IMR-90 (cell line): ENCODE measurements at regions not wholly inside any gene's neighbourhood (a gene's known extent, or its start where the extent isn't known, plus 50 kb on each side); places are given as distances from the start of the nearest gene placed in this dataset.

Experiments
- ATAC-seq: fragments of 200-7000 bp; cut with Tn5 transposase; 2 replicates; pipeline ENCODE4 v1.9.1; 2020; ENCODE audit warnings: low read depth, mild to moderate bottlenecking, moderate library complexity
- BruUV-seq: library from RNA; stranded (reverse); fragments of 400-500 nt; replicated peaks from 2 replicates; lab custom pipeline; 2021; lab: Mats Ljungman, UMichigan
- CTCF ChIA-PET: fragments of 300-600 bp; formaldehyde crosslinking; extraction: SDS; loops from one replicate; lab custom pipeline; 2021; ENCODE audit warnings: antibody characterized with exemption; lab: Yijun Ruan, JAX
- POLR2A ChIA-PET: fragments of 300-600 bp; sonication (Branson Sonifier 250); formaldehyde crosslinking; loops from one replicate; lab custom pipeline; 2022; ENCODE audit warnings: antibody characterized with exemption; ENCODE audit not compliant: unreplicated experiment; lab: Charles Lee
- DNase-seq: peaks from one replicate; pipeline ENCODE4 v3.0.0; 2013
- H2AFZ ChIP-seq: replicated peaks from 2 replicates; pipeline ENCODE3; 2013; ENCODE audit warnings: low read length, mild to moderate bottlenecking; ENCODE audit not compliant: poor library complexity
- H2AK5ac ChIP-seq: 2 replicates; pipeline ENCODE4 v1.6.1; 2013; ENCODE audit warnings: low read depth, low read length, inconsistent platforms
- H2AK9ac ChIP-seq: replicated peaks from 2 replicates; pipeline ENCODE3; 2013; ENCODE audit warnings: mild to moderate bottlenecking, low read depth, low read length, moderate library complexity; ENCODE audit not compliant: poor library complexity
- H2BK120ac ChIP-seq: 2 replicates; pipeline ENCODE4 v1.6.1; 2013; ENCODE audit warnings: low read depth, low read length, inconsistent platforms
- H2BK15ac ChIP-seq: 3 replicates; pipeline ENCODE4 v1.6.1; 2013; ENCODE audit warnings: low read depth, low read length, inconsistent platforms
- H2BK20ac ChIP-seq: 2 replicates; pipeline ENCODE4 v1.6.1; 2013; ENCODE audit warnings: low read depth, mild to moderate bottlenecking, inconsistent platforms, low read length, moderate library complexity
- H2BK5ac ChIP-seq: 2 replicates; pipeline ENCODE4 v1.6.1; 2013; ENCODE audit warnings: mild to moderate bottlenecking, low read depth, low read length, inconsistent platforms; ENCODE audit not compliant: poor library complexity, severe bottlenecking
- H3K14ac ChIP-seq: replicated peaks from 2 replicates; pipeline ENCODE4 v1.6.1; 2013; ENCODE audit warnings: low read depth, low read length, inconsistent platforms
- H3K18ac ChIP-seq: 2 replicates; pipeline ENCODE4 v1.6.1; 2013; ENCODE audit warnings: low read depth, low read length, control low read depth
- H3K23ac ChIP-seq: 2 replicates; pipeline ENCODE4 v1.6.1; 2013; ENCODE audit warnings: low read depth, low read length, inconsistent platforms
- H3K27ac ChIP-seq: 2 replicates; pipeline ENCODE4 v1.5.1; 2013; ENCODE audit warnings: mild to moderate bottlenecking, control low read depth, low read length; ENCODE audit not compliant: insufficient read depth
- H3K27me3 ChIP-seq: 2 replicates; pipeline ENCODE4 v1.6.1; 2013; ENCODE audit warnings: low read length; ENCODE audit not compliant: control insufficient read depth, insufficient read depth
- H3K36me3 ChIP-seq: 2 replicates; pipeline ENCODE4 v1.6.1; 2013; ENCODE audit warnings: low read length, mixed read lengths; ENCODE audit not compliant: control insufficient read depth, insufficient read depth
- H3K4ac ChIP-seq: 2 replicates; pipeline ENCODE4 v1.6.1; 2013; ENCODE audit warnings: low read depth, low read length, inconsistent platforms
- H3K4me1 ChIP-seq: 2 replicates; pipeline ENCODE4 v1.6.1; 2013; ENCODE audit warnings: low read length, mixed read lengths; ENCODE audit not compliant: control insufficient read depth, insufficient read depth
- H3K4me2 ChIP-seq: 2 replicates; pipeline ENCODE4 v1.6.1; 2013; ENCODE audit warnings: low read depth, mild to moderate bottlenecking, control low read depth, low read length, moderate library complexity
- H3K4me3 ChIP-seq: 2 replicates; pipeline ENCODE4 v1.5.1; 2013; ENCODE audit warnings: low read depth, mild to moderate bottlenecking, control low read depth, low read length, moderate library complexity; ENCODE audit not compliant: insufficient read depth
- H3K56ac ChIP-seq: 2 replicates; pipeline ENCODE4 v1.6.1; 2013; ENCODE audit warnings: low read length, inconsistent platforms; ENCODE audit not compliant: insufficient read depth; ENCODE audit errors: extremely low read depth
- H3K79me1 ChIP-seq, 2 experiments: 2 replicates each; pipeline ENCODE4 v1.6.1; 2013; ENCODE audit warnings: low read length in 2 of 2, inconsistent platforms in 1 of 2, low read depth in 1 of 2
- H3K9ac ChIP-seq: 2 replicates; pipeline ENCODE4 v1.6.1; 2013; ENCODE audit warnings: low read depth, low read length, control low read depth
- H3K9me1 ChIP-seq: 2 replicates; pipeline ENCODE4 v1.6.1; 2013; ENCODE audit warnings: low read length, inconsistent platforms; ENCODE audit not compliant: insufficient read depth
- H3K9me3 ChIP-seq: 2 replicates; pipeline ENCODE4 v1.6.1; 2013; ENCODE audit warnings: low read length; ENCODE audit not compliant: control insufficient read depth, insufficient read depth
- H4K20me1 ChIP-seq: 2 replicates; pipeline ENCODE4 v1.6.1; 2013; ENCODE audit warnings: low read length, inconsistent platforms; ENCODE audit not compliant: insufficient read depth
- H4K5ac ChIP-seq: 2 replicates; pipeline ENCODE4 v1.6.1; 2013; ENCODE audit warnings: mild to moderate bottlenecking, low read depth, low read length, control low read depth
- H4K8ac ChIP-seq, 2 experiments: 2 replicates each; pipeline ENCODE4 v1.6.1; 2013; ENCODE audit warnings: low read depth in 2 of 2, low read length in 2 of 2, control low read depth in 1 of 2, inconsistent platforms in 1 of 2
- H4K91ac ChIP-seq: 2 replicates; pipeline ENCODE4 v1.6.1; 2013; ENCODE audit warnings: low read depth, low read length, inconsistent platforms; ENCODE audit not compliant: insufficient read depth
- CHD1 ChIP-seq: IDR thresholded peaks from 2 replicates; pipeline ENCODE4 v1.6.1; 2012; ENCODE audit warnings: low read depth, low read length, improper control_type of control experiment
- FOS ChIP-seq: fragments of 150-350 bp; IDR thresholded peaks from 2 replicates; pipeline ENCODE4 v1.6.1; 2016; ENCODE audit warnings: low read depth, low read length
- USF2 ChIP-seq: fragments of 150-350 bp; IDR thresholded peaks from 2 replicates; pipeline ENCODE4 v1.6.1; 2017; ENCODE audit warnings: mild to moderate bottlenecking, antibody characterized with exemption, low read length, low read depth
- WGBS, 2 experiments: methylation state at CpG; one replicate each; pipeline versions ENCODE4 v1.1.5 to v1.1.7; 2013; ENCODE audit warnings: missing lambda C conversion rate in 2 of 2; ENCODE audit not compliant: insufficient read length in 1 of 2; ENCODE audit errors: extremely low coverage in 2 of 2; 5-methylcytosine and 5-hydroxymethylcytosine counted together
- dilution Hi-C: fragments of 300-500 bp; cut with HindIII; formaldehyde crosslinking; loops from one replicate; pipeline ENCODE4 v1.14.3; 2018; ENCODE audit warnings: low sequenced_read_pairs; ENCODE audit not compliant: unreplicated experiment
- in situ Hi-C: fragments of 300-500 bp; cut with MboI; formaldehyde crosslinking; loops from 3 replicates; pipeline ENCODE4 v1.14.3; 2019; ENCODE audit warnings: low sequenced_read_pairs, inconsistent platforms, mixed read lengths
- intact Hi-C: fragments of 100-400 bp; cut with micrococcal nuclease; formaldehyde crosslinking; loops from 2 replicates; pipeline ENCODE4 v1.10.0; 2022

GRCh38 chr2:150624001-150624401 lies 136.5 kb upstream of the RND3 start:
- Histone ChIP-seq H3K4me2 (no peak overlapping the region), H4K8ac (peak overlapping the region; percentile 9 to 71; a peak in 3 of 4 replicates), H2BK5ac (peak overlapping the region; percentile 34), H3K36me3 (no peaks in the 10 kb centered on the region), H3K27ac (peak overlapping the region; percentile 38; the same call in 1 of the 2 replicates), H3K18ac (peak overlapping the region; percentile 48), H4K91ac (peak overlapping the region; percentile 53), H2AK9ac (peak overlapping the region; percentile 33), H3K4me3 (no peak overlapping the region), H3K9ac (no peak overlapping the region), H2AK5ac (peak overlapping the region; percentile 70), H2BK120ac (peak overlapping the region; percentile 79), H2AFZ (peak overlapping the region; percentile 80), H2BK15ac (peak overlapping the region; percentile 94; the same call in 2 of the 3 replicates), H3K79me1 (no peaks in the 10 kb centered on the region; a peak in 1 of 4 replicates), H3K27me3 (no peaks in the 10 kb centered on the region), H3K9me1 (peaks cover 13% of the 10 kb centered on the region), H2BK20ac (peak overlapping the region; percentile 75), H3K23ac (peak overlapping the region; percentile 17; the same call in 1 of the 2 replicates), H3K56ac (no peak overlapping the region), H4K20me1 (no peaks in the 10 kb centered on the region), H3K4ac (peak overlapping the region; percentile 68), H3K9me3 (0 out of 2 replicates have a peak, but pooled peaks cover 2% of the 10 kb centered on the region), H4K5ac (peak overlapping the region; percentile 44; the same call in 1 of the 2 replicates), H3K4me1 (peaks cover 18% of the 10 kb centered on the region), H3K14ac (peak overlapping the region; percentile 66)
- no CpG with 5 or more reads among the region's 5 CpGs for WGBS, 2 experiments
- dilution Hi-C loops (no loop called here), intact Hi-C loops (loop anchor here (10.0 kb wide), 2 partner anchors 161 to 251 kb away; no protein-coding TSS in a partner anchor), in situ Hi-C loops (loop anchor here (25.0 kb wide), 1 partner anchor 613 kb away; no protein-coding TSS in a partner anchor)
- no TSS peak for BruUV-seq
- ChIA-PET POLR2A (no interaction called here), CTCF (interaction anchor here (0.7 to 1.1 kb wide), 3 partner anchors 10 to 242 kb away, joined by 3 to 5 read pairs (median 5); no protein-coding TSS in a partner anchor)
- no peak for ATAC-seq
- no peak for DNase-seq
- TF ChIP-seq CHD1 (no peak), FOS (no peak), USF2 (no peak)
